GM13976 (cell line): ENCODE measurements at regions not wholly inside any gene's neighbourhood (a gene's known extent, or its start where the extent isn't known, plus 50 kb on each side); places are given as distances from the start of the nearest gene placed in this dataset.

Experiments used
- DNase-seq: peaks from one replicate; pipeline ENCODE4 v3.0.0; 2012; ENCODE audit warnings: low spot score
- CTCF ChIP-seq: IDR thresholded peaks from 2 replicates; pipeline ENCODE4 v1.5.1; 2012; ENCODE audit warnings: borderline replicate concordance, mild to moderate bottlenecking; ENCODE audit not compliant: insufficient read depth; ENCODE audit errors: extremely low read depth, missing control alignments, control extremely low read depth
- in situ Hi-C: fragments of 300-500 bp; cut with MboI; formaldehyde crosslinking; loops from one replicate; pipeline ENCODE4 v1.12.0; 2022; ENCODE audit warnings: low sequenced_read_pairs, mixed read lengths, inconsistent platforms; ENCODE audit not compliant: unreplicated experiment

- no peak for TF ChIP-seq CTCF
- in situ Hi-C loops, result no loop called here
- DNase-seq, result no peak
Measured at GRCh38 chr20:12072954-12073264, 155.2 kb downstream of the BTBD3 start.

GRCh38 chr20:12074111-12074655 lies 156.5 kb downstream of the BTBD3 start:
- TF ChIP-seq CTCF, result no peak
- in situ Hi-C loops, result no loop called here
- DNase-seq, result no peak

- in situ Hi-C loops, result no loop called here
- no peak for TF ChIP-seq CTCF
- no peak for DNase-seq
Measured at GRCh38 chr20:12076200-12076599, 158.5 kb downstream of the BTBD3 start.

- no peak for TF ChIP-seq CTCF
- in situ Hi-C loops, result no loop called here
- DNase-seq, result no peak
Measured at GRCh38 chr20:12077875-12078274, 160.2 kb downstream of the BTBD3 start.

- TF ChIP-seq CTCF, result no peak
- in situ Hi-C loops, result no loop called here
- DNase-seq, result no peak
Measured at GRCh38 chr20:12079490-12079889, 161.8 kb downstream of the BTBD3 start.

- TF ChIP-seq CTCF, result no peak
- in situ Hi-C loops, result no loop called here
- no peak for DNase-seq
Measured at GRCh38 chr20:12083269-12083668, 165.6 kb downstream of the BTBD3 start.

- DNase-seq, result no peak
- TF ChIP-seq CTCF, result no peak
- in situ Hi-C loops, result no loop called here
Measured at GRCh38 chr20:12084482-12084881, 166.8 kb downstream of the BTBD3 start.
